ENCODE measurements at regions not wholly inside any gene's neighbourhood (a gene's known extent, or its start where the extent isn't known, plus 50 kb on each side); places are given as distances from the start of the nearest gene placed in this dataset.

GRCh38 chr20:11459090-11459890 lies 458.4 kb upstream of the BTBD3 start:
- Histone ChIP-seq H3K9me3 (ENCODE audit: low read length) (no peaks in the 10 kb centered on the region), H3F3A (ENCODE audit: insufficient read depth, low read length, poor library complexity, severe bottlenecking) (no peaks in the 10 kb centered on the region), H3K79me2 (replicated peaks; ENCODE audit: insufficient read depth, low read length) (no peaks in the 10 kb centered on the region), H3K27me3 (ENCODE audit: insufficient read depth, low read depth, low read length) (no peaks in the 10 kb centered on the region), H3K4me2 (ENCODE audit: low read length) (no peak overlapping the region), H3K27ac (ENCODE audit: low read length) (no peak overlapping the region), H2AFZ (ENCODE audit: low read depth, low read length) (no peak overlapping the region), H3K36me3 (ENCODE audit: insufficient read depth, low read length) (no peaks in the 10 kb centered on the region), H4K20me1 (ENCODE audit: insufficient read depth) (no peaks in the 10 kb centered on the region), H3K9ac (ENCODE audit: low read length) (no peak overlapping the region), H3K9me2 (ENCODE audit: insufficient read depth, low read length) (no peaks in the 10 kb centered on the region), H3K4me3 (ENCODE audit: low read length) (no peak overlapping the region)
- TF ChIP-seq EP300 (conservative IDR thresholded peaks at IDR 0.05; ENCODE audit: poor library complexity, severe bottlenecking), result no peak
- TF ChIP-seq SMC3 (conservative IDR thresholded peaks at IDR 0.05; ENCODE audit: poor library complexity), result no peak
- TF ChIP-seq REST (IDR thresholded peaks at IDR 0.05; ENCODE audit: borderline replicate concordance), result no peak
- no peak for TF ChIP-seq MXI1 (conservative IDR thresholded peaks at IDR 0.05; ENCODE audit: poor library complexity, severe bottlenecking)
- no peak for TF ChIP-seq TAF1 (IDR thresholded peaks at IDR 0.05; ENCODE audit: low read depth)
- no peak for TF ChIP-seq RAD21 (conservative IDR thresholded peaks at IDR 0.05)
- TF ChIP-seq, protein P1, sequence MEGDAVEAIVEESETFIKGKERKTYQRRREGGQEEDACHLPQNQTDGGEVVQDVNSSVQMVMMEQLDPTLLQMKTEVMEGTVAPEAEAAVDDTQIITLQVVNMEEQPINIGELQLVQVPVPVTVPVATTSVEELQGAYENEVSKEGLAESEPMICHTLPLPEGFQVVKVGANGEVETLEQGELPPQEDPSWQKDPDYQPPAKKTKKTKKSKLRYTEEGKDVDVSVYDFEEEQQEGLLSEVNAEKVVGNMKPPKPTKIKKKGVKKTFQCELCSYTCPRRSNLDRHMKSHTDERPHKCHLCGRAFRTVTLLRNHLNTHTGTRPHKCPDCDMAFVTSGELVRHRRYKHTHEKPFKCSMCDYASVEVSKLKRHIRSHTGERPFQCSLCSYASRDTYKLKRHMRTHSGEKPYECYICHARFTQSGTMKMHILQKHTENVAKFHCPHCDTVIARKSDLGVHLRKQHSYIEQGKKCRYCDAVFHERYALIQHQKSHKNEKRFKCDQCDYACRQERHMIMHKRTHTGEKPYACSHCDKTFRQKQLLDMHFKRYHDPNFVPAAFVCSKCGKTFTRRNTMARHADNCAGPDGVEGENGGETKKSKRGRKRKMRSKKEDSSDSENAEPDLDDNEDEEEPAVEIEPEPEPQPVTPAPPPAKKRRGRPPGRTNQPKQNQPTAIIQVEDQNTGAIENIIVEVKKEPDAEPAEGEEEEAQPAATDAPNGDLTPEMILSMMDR (IDR thresholded peaks at IDR 0.05; ENCODE audit: poor library complexity, severe bottlenecking), result no peak
- no peak for TF ChIP-seq POLR2AphosphoS5 (IDR thresholded peaks at IDR 0.05)
- TF ChIP-seq EZH2 (IDR thresholded peaks at IDR 0.05; ENCODE audit: borderline replicate concordance, insufficient read depth, low read length, poor library complexity, severe bottlenecking), result no peak

GRCh38 chr20:11467436-11467835 lies 450.3 kb upstream of the BTBD3 start:
- H3K36me3 ChIP-seq (ENCODE audit: insufficient read depth, low read length), result no peaks in the 10 kb centered on the region
- H2AFZ ChIP-seq (ENCODE audit: low read depth, low read length), result no peak overlapping the region
- H3K9ac ChIP-seq (ENCODE audit: low read length), result no peak overlapping the region
- no peaks in the 10 kb centered on the region for H4K20me1 ChIP-seq (ENCODE audit: insufficient read depth)
- H3F3A ChIP-seq (ENCODE audit: insufficient read depth, low read length, poor library complexity, severe bottlenecking), result no peaks in the 10 kb centered on the region
- no peaks in the 10 kb centered on the region for H3K9me2 ChIP-seq (ENCODE audit: insufficient read depth, low read length)
- no peaks in the 10 kb centered on the region for H3K9me3 ChIP-seq (ENCODE audit: low read length)
- H3K27ac ChIP-seq (ENCODE audit: low read length), result no peak overlapping the region
- H3K27me3 ChIP-seq (ENCODE audit: insufficient read depth, low read depth, low read length), result no peaks in the 10 kb centered on the region
- no peak overlapping the region for H3K4me3 ChIP-seq (ENCODE audit: low read length)
- no peak for TF ChIP-seq EZH2 (IDR thresholded peaks at IDR 0.05; ENCODE audit: borderline replicate concordance, insufficient read depth, low read length, poor library complexity, severe bottlenecking)
- TF ChIP-seq TAF1 (IDR thresholded peaks at IDR 0.05; ENCODE audit: low read depth), result no peak
- TF ChIP-seq POLR2AphosphoS5 (IDR thresholded peaks at IDR 0.05), result no peak
- TF ChIP-seq MXI1 (conservative IDR thresholded peaks at IDR 0.05; ENCODE audit: poor library complexity, severe bottlenecking), result no peak
- TF ChIP-seq, protein P1 (IDR thresholded peaks at IDR 0.05; ENCODE audit: poor library complexity, severe bottlenecking), result no peak
- no peak for TF ChIP-seq REST (IDR thresholded peaks at IDR 0.05; ENCODE audit: borderline replicate concordance)
- TF ChIP-seq EP300 (conservative IDR thresholded peaks at IDR 0.05; ENCODE audit: poor library complexity, severe bottlenecking), result no peak
- no peak for TF ChIP-seq SMC3 (conservative IDR thresholded peaks at IDR 0.05; ENCODE audit: poor library complexity)
- no peak for TF ChIP-seq RAD21 (conservative IDR thresholded peaks at IDR 0.05)
- no peak overlapping the region for H3K4me2 ChIP-seq (ENCODE audit: low read length)
- no peaks in the 10 kb centered on the region for H3K79me2 ChIP-seq (replicated peaks; ENCODE audit: insufficient read depth, low read length)

Data from neural cell (in vitro differentiated cells).